ENCODE measurements at regions not wholly inside any gene's neighbourhood (a gene's known extent, or its start where the extent isn't known, plus 50 kb on each side); places are given as distances from the start of the nearest gene placed in this dataset.

DNA sequence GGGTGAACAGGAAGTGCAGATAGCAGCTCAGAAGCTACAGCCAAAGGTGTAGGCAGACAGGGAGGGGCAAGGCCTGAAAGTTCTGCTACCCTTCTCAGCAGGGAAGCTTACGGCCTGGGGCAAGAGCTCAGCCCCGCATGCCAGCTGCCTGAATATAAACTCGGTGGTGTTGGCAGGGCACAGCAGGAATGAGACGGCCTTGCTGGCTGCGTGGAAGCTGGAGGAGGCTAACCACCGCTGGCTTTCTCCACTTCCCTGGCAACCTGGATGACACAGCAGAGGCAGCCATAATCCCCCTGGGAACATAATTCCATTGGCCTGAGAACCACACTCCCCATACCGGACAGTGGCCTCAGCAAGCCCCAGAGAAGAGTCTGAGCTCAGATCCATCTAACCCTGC is 81.9 kb upstream of the PRRC2C start:
- ChIA-PET POLR2A (no interaction called here), RAD21 (ENCODE audit: unreplicated experiment) (interaction anchor here (1.4 kb wide), 1 partner anchor 322 kb away, joined by 3 read pairs; no protein-coding TSS in a partner anchor), SMC1A (ENCODE audit: uncharacterized antibody, unreplicated experiment) (interaction anchor here (1.3 kb wide), 1 partner anchor 180 kb away, joined by 4 read pairs; no protein-coding TSS in a partner anchor), CTCF (interaction anchor here (1.0 to 1.2 kb wide), 3 partner anchors 10 to 438 kb away, joined by 3 read pairs; no protein-coding TSS in a partner anchor)
- no peaks in the 10 kb centered on the region for H3K79me2 ChIP-seq (ENCODE audit: control insufficient read depth, insufficient read depth, low read length)
- H3K4me2 ChIP-seq (ENCODE audit: control insufficient read depth, insufficient read depth), result no peak overlapping the region
- FAIRE-seq (no peak), ATAC-seq (no peak), DNase-seq (ENCODE audit: low read depth, low spot score) (no peak)
- H3K4me3 ChIP-seq, result no peak overlapping the region
- no peaks in the 10 kb centered on the region for H3K36me3 ChIP-seq (ENCODE audit: control insufficient read depth in 2 of 2, insufficient read depth in 2 of 2, low read length in 1 of 2)
- no TSS peak for BruUV-seq (replicated peaks)
- H4K20me1 ChIP-seq (ENCODE audit: control insufficient read depth, insufficient read depth), result no peaks in the 10 kb centered on the region
- intact Hi-C loops (cut with micrococcal nuclease; ENCODE audit: unreplicated experiment), result no loop called here
- WGBS (ENCODE audit: insufficient coverage, insufficient replicate concordance, low lambda C conversion rate, missing lambda C conversion rate), result 54% methylated on average over 7 of the region's 7 CpGs
- in situ Hi-C loops (cut with MboI), result no loop called here
- TF ChIP-seq CREB1 (IDR thresholded peaks at IDR 0.05; ENCODE audit: low read depth), result no peak
- TF ChIP-seq RAD21 (IDR thresholded peaks at IDR 0.05; ENCODE audit: insufficient read depth, low read depth, low read length), result no peak
- no peak for TF ChIP-seq SMARCA5 (IDR thresholded peaks at IDR 0.05)
- TF ChIP-seq LARP7 (IDR thresholded peaks at IDR 0.05), result no peak
- no peak for TF ChIP-seq ZZZ3 (IDR thresholded peaks at IDR 0.05; ENCODE audit: control insufficient read depth, insufficient read length, low read depth)
- TF ChIP-seq, protein P1, sequence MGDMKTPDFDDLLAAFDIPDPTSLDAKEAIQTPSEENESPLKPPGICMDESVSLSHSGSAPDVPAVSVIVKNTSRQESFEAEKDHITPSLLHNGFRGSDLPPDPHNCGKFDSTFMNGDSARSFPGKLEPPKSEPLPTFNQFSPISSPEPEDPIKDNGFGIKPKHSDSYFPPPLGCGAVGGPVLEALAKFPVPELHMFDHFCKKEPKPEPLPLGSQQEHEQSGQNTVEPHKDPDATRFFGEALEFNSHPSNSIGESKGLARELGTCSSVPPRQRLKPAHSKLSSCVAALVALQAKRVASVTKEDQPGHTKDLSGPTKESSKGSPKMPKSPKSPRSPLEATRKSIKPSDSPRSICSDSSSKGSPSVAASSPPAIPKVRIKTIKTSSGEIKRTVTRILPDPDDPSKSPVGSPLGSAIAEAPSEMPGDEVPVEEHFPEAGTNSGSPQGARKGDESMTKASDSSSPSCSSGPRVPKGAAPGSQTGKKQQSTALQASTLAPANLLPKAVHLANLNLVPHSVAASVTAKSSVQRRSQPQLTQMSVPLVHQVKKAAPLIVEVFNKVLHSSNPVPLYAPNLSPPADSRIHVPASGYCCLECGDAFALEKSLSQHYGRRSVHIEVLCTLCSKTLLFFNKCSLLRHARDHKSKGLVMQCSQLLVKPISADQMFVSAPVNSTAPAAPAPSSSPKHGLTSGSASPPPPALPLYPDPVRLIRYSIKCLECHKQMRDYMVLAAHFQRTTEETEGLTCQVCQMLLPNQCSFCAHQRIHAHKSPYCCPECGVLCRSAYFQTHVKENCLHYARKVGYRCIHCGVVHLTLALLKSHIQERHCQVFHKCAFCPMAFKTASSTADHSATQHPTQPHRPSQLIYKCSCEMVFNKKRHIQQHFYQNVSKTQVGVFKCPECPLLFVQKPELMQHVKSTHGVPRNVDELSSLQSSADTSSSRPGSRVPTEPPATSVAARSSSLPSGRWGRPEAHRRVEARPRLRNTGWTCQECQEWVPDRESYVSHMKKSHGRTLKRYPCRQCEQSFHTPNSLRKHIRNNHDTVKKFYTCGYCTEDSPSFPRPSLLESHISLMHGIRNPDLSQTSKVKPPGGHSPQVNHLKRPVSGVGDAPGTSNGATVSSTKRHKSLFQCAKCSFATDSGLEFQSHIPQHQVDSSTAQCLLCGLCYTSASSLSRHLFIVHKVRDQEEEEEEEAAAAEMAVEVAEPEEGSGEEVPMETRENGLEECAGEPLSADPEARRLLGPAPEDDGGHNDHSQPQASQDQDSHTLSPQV (IDR thresholded peaks at IDR 0.05), result no peak
- no peak for TF ChIP-seq EGR1 (IDR thresholded peaks at IDR 0.05; ENCODE audit: borderline replicate concordance in 1 of 2, low read depth in 2 of 2, low read length in 2 of 2)
- H3K9me3 ChIP-seq (replicated peaks; ENCODE audit: control insufficient read depth, insufficient read depth, low read length), result no peaks in the 10 kb centered on the region
- H2AFZ ChIP-seq (ENCODE audit: control insufficient read depth, low read depth, low read length), result no peak overlapping the region
- H3K27ac ChIP-seq (ENCODE audit: control insufficient read depth, insufficient read depth), result no peak overlapping the region
- H3K27me3 ChIP-seq (replicated peaks in 1 of 2; ENCODE audit: control insufficient read depth in 2 of 2, insufficient read depth in 2 of 2, low read length in 1 of 2), result no peaks in the 10 kb centered on the region
- H3K4me1 ChIP-seq (ENCODE audit: control insufficient read depth, insufficient read depth, low read length), result no peaks in the 10 kb centered on the region
- H3K9ac ChIP-seq (ENCODE audit: control insufficient read depth, insufficient read depth, low read length), result no peak overlapping the region

Data from GM12878 (cell line).